ENCODE measurements at regions not wholly inside any gene's neighbourhood (a gene's known extent, or its start where the extent isn't known, plus 50 kb on each side); places are given as distances from the start of the nearest gene placed in this dataset.

GRCh38 chr7:85815526-85815925 lies 628.7 kb upstream of the SEMA3D start (continued):
- TF ChIP-seq JUN (IDR thresholded peaks at IDR 0.05; ENCODE audit: borderline replicate concordance, low read depth, low read length), result no peak
- TF ChIP-seq JUN (CRISPR knock-in tag; IDR thresholded peaks at IDR 0.05; ENCODE audit: borderline replicate concordance), result no peak
- no peak for TF ChIP-seq NFIX (CRISPR knock-in tag; IDR thresholded peaks at IDR 0.05; ENCODE audit: low read depth)
- no peak for TF ChIP-seq RFX7 (CRISPR knock-in tag; IDR thresholded peaks at IDR 0.05)
- no peak for TF ChIP-seq PPARD (CRISPR knock-in tag; IDR thresholded peaks at IDR 0.05)
- TF ChIP-seq ZNF507 (tag; conservative IDR thresholded peaks at IDR 0.05), result no peak
- TF ChIP-seq HDAC3 (IDR thresholded peaks at IDR 0.05; ENCODE audit: borderline replicate concordance, partially characterized antibody), result no peak
- TF ChIP-seq TAF7 (tag; IDR thresholded peaks at IDR 0.05), result no peak
- no peak for TF ChIP-seq MCM3 (IDR thresholded peaks at IDR 0.05)
- TF ChIP-seq TEAD4 (IDR thresholded peaks at IDR 0.05; ENCODE audit: low read length), result no peak
- TF ChIP-seq TEAD4 (CRISPR knock-in tag; IDR thresholded peaks at IDR 0.05; ENCODE audit: borderline replicate concordance), result no peak

GRCh38 chr7:85806321-85806720 lies 619.5 kb upstream of the SEMA3D start:
- BruUV-seq (replicated peaks), result no TSS peak
- no peak overlapping the region for H3K4me3 ChIP-seq
- H3K9me1 ChIP-seq (ENCODE audit: control insufficient read depth, insufficient read depth, low read length), result no peaks in the 10 kb centered on the region
- no peak overlapping the region for H2AFZ ChIP-seq (ENCODE audit: low read depth, low read length)
- CTCF ChIA-PET (ENCODE audit: low intra/inter-chr PET ratio), result no interaction called here
- no peaks in the 10 kb centered on the region for H3K79me2 ChIP-seq (ENCODE audit: control insufficient read depth, insufficient read depth, low read length)
- POLR2A ChIA-PET, result no interaction called here
- no peak overlapping the region for H3K27ac ChIP-seq (ENCODE audit: extremely low read depth, low read depth, low read length)
- no peaks in the 10 kb centered on the region for H4K20me1 ChIP-seq (replicated peaks; ENCODE audit: control insufficient read depth, insufficient read depth, low read length)
- no peak overlapping the region for H3K4me2 ChIP-seq (ENCODE audit: insufficient read depth, low read length)
- no peak for DNase-seq (ENCODE audit: extremely low read depth in 1 of 4, low spot score in 3 of 4)
- H3K9ac ChIP-seq (ENCODE audit: insufficient read depth in 1 of 2, low read depth in 2 of 2, low read length in 2 of 2), result no peak overlapping the region
- no peak for ATAC-seq
- no peaks in the 10 kb centered on the region for H3K4me1 ChIP-seq (replicated peaks in 1 of 2; ENCODE audit: control insufficient read depth in 2 of 2, insufficient read depth in 2 of 2, low read length in 2 of 2)
- in situ Hi-C loops (cut with MboI) (no loop called here), intact Hi-C loops (cut with micrococcal nuclease) (no loop called here)
- H3K9me3 ChIP-seq (replicated peaks; ENCODE audit: control insufficient read depth, insufficient read depth, low read depth, low read length), result no peaks in the 10 kb centered on the region
- H3K27me3 ChIP-seq (ENCODE audit: control insufficient read depth in 2 of 2, insufficient read depth in 2 of 2, low read length in 2 of 2), result no peaks in the 10 kb centered on the region
- FAIRE-seq, result no peak
- H3K36me3 ChIP-seq (ENCODE audit: control insufficient read depth, insufficient read depth, low read length), result no peaks in the 10 kb centered on the region
- TF ChIP-seq NELFE (IDR thresholded peaks at IDR 0.05; ENCODE audit: insufficient read depth, insufficient read length) (no peak), KDM1A (IDR thresholded peaks at IDR 0.05) (no peak), DEAF1 (CRISPR knock-in tag; IDR thresholded peaks at IDR 0.05) (no peak), CTCF (IDR thresholded peaks at IDR 0.05 in 2 of 3, conservative IDR thresholded peaks at IDR 0.05 in 1 of 3; ENCODE audit: insufficient read depth in 2 of 3, low read depth in 1 of 3, low read length in 3 of 3) (no peak), DMBX1 (CRISPR knock-in tag; IDR thresholded peaks at IDR 0.05; ENCODE audit: borderline replicate concordance) (no peak), CSDE1 (IDR thresholded peaks at IDR 0.05) (no peak), FOXO4 (CRISPR knock-in tag; IDR thresholded peaks at IDR 0.05) (no peak), TRIM24 (IDR thresholded peaks at IDR 0.05) (no peak), NFRKB (IDR thresholded peaks at IDR 0.05; ENCODE audit: low read depth) (no peak)

Data from K562 (cell line).